ENCODE measurements at regions not wholly inside any gene's neighbourhood (a gene's known extent, or its start where the extent isn't known, plus 50 kb on each side); places are given as distances from the start of the nearest gene placed in this dataset.

GRCh38 chr1:234838820-234839219, 228.8 kb upstream of the IRF2BP2 start:
- no peak for TF ChIP-seq CTCF (optimal IDR thresholded peaks at IDR 0.05 in 1 of 3, IDR thresholded peaks at IDR 0.05 in 1 of 3, conservative IDR thresholded peaks at IDR 0.05 in 1 of 3; ENCODE audit: extremely low read depth in 1 of 3, insufficient read depth in 2 of 3, low read length in 3 of 3)
- TF ChIP-seq EZH2 (IDR thresholded peaks at IDR 0.05; ENCODE audit: low read length) = no peak
